ENCODE measurements at regions not wholly inside any gene's neighbourhood (a gene's known extent, or its start where the extent isn't known, plus 50 kb on each side); places are given as distances from the start of the nearest gene placed in this dataset.
A peak's percentile ranks its signal among the peaks of the same experiment; 100 is the strongest.

DNA sequence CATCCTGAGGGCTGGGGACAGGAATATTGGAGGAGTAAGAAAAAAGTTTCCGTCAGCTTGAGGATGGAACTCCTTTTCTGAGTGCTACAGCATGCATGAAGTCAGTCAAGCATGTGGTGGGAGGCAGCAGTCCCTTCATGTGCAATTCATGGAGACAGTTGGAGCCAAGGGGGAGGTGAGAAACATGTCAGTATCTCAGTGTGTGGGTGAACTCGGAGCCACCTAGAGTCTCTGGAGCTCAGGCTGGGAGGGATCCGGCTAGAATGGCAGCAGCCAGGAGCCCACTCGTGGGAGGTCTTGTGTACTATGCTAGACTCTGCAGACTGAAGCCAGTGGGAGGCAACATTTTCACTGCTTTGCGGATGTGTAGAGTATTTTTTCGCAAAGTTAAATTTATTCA is 60.3 kb downstream of the AVPR1A start:
- DNase-seq (ENCODE audit: insufficient read length, low spot score) (no peak), FAIRE-seq (no peak)

GRCh38 chr12:63086149-63086915 is 64.7 kb downstream of the AVPR1A start:
- FAIRE-seq (no peak), DNase-seq (ENCODE audit: insufficient read length, low spot score) (no peak)

GRCh38 chr12:63085120-63085519 is 65.9 kb downstream of the AVPR1A start:
- DNase-seq (ENCODE audit: insufficient read length, low spot score) (no peak), FAIRE-seq (no peak)

DNA sequence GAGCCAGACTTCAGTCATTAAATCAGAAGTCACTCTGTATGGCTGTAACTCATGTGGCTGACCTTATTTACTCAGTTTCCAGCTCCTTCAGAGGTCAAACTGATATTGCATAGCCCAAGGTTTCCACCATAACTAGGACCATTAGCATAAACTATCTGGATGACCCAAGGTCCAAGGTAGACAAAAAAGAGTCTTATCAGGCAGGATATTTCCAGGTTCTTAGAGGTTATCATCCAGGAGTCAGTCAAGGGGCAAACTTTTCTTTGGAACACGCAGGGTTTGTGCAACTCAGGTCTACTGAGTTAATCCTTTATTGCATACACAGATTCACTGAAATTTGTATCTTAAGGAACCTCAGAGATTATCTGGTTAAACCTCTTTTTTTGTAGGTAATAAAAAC is 66.5 kb downstream of the AVPR1A start:
- FAIRE-seq, result no peak
- DNase-seq (ENCODE audit: insufficient read length, low spot score), result no peak

- no peak for DNase-seq (ENCODE audit: insufficient read length, low spot score)
- no peak for FAIRE-seq
Observed at GRCh38 chr12:63083046-63083445, 68.0 kb downstream of the AVPR1A start.

DNA sequence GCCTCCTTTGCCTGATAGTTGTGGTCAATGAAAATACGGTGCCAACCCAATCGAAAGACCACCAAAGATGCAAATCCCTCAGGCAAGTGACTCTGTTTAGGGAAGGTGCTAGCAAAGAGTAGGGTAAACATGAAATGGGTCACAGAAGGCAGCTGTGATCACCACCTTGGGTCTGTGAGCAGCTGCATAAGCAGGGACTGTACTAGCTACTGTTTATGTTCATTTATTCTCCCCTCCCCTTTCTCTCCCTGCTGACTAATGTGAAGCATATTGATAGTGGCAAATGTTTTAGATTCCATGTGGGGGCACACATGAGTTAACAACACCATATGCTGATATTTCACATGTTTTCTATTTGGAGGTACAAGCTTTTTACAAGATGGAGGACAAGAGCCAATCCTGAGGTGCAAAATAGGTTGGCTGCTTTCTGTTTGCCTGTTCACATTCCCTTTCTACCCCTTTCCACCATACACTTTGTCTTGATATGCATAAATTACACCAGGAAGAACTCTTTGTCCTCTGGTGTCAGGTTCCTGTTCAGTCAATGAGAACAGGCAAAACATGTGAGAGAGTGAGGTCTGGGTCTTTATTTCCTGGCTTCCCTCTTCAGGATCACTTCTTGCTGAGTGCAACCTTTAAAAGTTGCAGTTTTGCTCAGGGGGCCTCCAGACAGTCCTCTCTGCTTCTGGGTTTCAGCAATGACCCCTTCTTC is 71.1 kb downstream of the AVPR1A start:
- DNase-seq (ENCODE audit: insufficient read length, low spot score) (no peak), FAIRE-seq (no peak)

DNA sequence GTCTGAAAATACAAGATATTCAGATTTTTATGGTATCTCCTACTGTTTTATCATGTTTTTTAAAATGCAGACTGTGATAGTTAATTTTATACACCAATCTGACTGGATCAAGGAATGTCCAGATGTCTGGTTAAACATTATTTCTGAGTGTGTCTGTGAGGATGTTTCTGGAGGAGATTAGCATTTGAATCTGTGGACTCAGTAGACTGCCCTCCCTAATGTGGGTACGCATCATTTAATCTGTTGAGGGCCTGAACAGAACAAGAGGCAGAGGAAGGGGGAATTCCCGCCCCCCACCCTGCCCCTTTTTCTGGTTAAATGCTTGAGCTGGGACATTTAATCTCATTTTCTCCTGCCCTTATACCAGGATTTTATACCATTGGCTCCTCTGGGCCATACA is 72.1 kb downstream of the AVPR1A start:
- no peak for FAIRE-seq
- no peak for DNase-seq (ENCODE audit: insufficient read length, low spot score)

- DNase-seq (ENCODE audit: insufficient read length, low spot score) (no peak), FAIRE-seq (no peak)
Observed at GRCh38 chr12:63075376-63076060, 75.5 kb downstream of the AVPR1A start.

DNA sequence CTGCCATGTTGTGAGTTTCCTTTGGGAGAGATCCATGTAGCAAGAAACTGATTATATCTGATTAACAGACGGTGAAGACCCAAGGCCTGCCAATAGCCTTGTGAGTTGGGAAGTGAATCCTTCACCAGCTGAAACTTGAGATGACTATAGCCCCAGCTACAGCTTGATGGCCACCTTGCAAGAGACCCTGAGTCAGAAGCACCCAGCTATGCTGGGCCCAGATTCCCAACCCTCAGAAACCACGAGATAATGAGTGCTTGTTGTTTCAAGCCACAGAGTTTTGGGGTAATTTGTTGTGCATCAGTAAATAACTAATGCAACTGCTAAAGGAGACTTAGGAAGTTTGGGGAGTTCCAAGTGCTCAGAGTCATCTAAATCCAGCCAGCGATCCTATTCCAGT is 80.3 kb downstream of the AVPR1A start:
- FAIRE-seq, result no peak

GRCh38 chr12:63069860-63070617 is 81.0 kb downstream of the AVPR1A start:
- FAIRE-seq (no peak), DNase-seq (ENCODE audit: insufficient read length, low spot score) (no peak)

More for the DNA sequence above, 80.3 kb downstream of the AVPR1A start:
- DNase-seq (ENCODE audit: insufficient read length, low spot score), result no peak

GRCh38 chr12:63068857-63069442 is 82.1 kb downstream of the AVPR1A start:
- no peak for DNase-seq (ENCODE audit: insufficient read length, low spot score)
- FAIRE-seq, result peak; percentile 82

GRCh38 chr12:63066782-63067181 is 84.2 kb downstream of the AVPR1A start:
- no peak for FAIRE-seq
- no peak for DNase-seq (ENCODE audit: insufficient read length, low spot score)

- FAIRE-seq (no peak), DNase-seq (ENCODE audit: insufficient read length, low spot score) (no peak)
Observed at GRCh38 chr12:63066136-63066535, 84.9 kb downstream of the AVPR1A start.

DNA sequence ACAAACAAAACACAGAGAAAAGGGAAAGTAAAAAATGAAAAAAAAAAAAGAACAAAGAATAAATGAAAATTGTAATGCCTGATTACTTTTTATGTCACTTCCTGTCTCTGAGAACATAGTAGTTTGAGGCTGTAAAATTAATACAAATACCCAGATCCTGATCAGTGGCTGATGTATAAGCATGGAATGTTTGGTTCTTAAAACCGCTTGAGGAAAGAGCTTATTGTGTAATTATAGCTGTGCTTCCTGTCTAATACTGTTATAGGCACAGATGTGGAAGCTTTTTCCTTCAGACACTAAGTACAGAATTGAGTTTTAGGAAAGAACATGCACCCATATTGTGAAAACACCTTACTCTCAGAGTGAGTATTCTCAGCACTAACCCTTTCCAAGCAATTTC is 86.9 kb downstream of the AVPR1A start:
- FAIRE-seq, result no peak

GRCh38 chr12:63056649-63057048 is 94.4 kb downstream of the AVPR1A start:
- FAIRE-seq, result no peak
- no peak for DNase-seq (ENCODE audit: insufficient read length, low spot score)

More for the DNA sequence above, 86.9 kb downstream of the AVPR1A start:
- DNase-seq (ENCODE audit: insufficient read length, low spot score), result no peak

- FAIRE-seq, result no peak
Observed at GRCh38 chr12:63052696-63053095, 98.3 kb downstream of the AVPR1A start.

DNA sequence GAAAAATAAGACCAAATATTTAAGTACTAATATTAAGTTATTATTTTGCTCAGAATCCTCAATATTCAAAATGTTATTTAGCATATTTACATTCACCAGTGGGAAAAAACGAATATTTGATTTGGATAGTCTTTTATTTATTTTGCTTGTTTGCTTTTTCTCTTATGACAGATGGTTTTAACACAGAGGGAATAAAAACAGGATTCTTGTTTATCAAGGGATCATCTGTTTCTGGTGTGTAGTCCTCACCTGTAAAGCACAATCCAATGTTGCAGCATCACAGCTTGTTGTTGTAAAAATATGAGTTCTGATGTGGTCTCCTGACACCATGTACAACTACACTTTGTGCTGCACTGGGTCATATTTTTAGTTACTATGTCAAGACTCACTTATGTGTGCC is 103.9 kb downstream of the AVPR1A start:
- FAIRE-seq (no peak), DNase-seq (ENCODE audit: insufficient read length, low spot score) (no peak)

More at GRCh38 chr12:63052696-63053095, 98.3 kb downstream of the AVPR1A start:
- no peak for DNase-seq (ENCODE audit: insufficient read length, low spot score)

DNA sequence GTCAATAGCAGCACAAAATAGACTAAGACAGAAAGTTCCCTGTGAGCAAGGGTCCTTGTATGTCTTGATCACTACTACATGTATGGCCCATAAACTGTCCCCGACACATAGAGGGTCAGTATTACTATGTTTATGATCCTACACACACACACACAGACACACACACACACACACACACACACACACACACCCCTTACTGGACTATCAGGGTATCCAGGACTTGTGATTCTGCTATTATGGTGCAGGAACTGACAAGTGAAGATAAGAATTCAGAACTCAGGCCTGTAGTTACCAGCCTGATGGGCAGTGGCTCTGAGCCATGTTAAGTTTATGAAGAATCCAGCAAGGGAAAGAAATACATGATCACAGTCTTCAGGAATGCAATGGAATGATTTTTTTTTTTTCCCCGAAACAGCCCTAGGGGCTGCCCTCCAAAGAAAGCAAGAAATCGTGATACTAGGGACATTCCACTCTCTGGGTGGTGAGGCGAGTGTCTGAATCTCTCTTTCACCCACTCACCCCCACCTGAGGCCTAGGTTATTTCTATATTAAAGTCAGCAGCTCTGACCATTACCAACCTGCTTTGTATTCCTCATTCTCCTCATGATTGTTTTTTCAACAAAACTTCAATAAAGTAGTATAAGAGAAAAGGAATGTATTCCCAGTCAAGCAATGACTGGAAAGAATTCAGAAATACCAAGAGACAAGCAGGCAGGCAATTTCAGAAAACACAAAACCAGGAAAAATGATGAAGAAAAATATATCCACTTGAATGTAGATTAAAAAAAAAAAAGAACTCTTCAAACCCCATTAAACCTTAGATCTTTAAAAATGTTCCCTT is 105.8 kb downstream of the AVPR1A start:
- no peak for DNase-seq (ENCODE audit: insufficient read length, low spot score)
- no peak for FAIRE-seq

- DNase-seq (ENCODE audit: insufficient read length, low spot score) (no peak), FAIRE-seq (no peak)
Observed at GRCh38 chr12:63042646-63043045, 107.7 kb upstream of the PPM1H start.

DNA sequence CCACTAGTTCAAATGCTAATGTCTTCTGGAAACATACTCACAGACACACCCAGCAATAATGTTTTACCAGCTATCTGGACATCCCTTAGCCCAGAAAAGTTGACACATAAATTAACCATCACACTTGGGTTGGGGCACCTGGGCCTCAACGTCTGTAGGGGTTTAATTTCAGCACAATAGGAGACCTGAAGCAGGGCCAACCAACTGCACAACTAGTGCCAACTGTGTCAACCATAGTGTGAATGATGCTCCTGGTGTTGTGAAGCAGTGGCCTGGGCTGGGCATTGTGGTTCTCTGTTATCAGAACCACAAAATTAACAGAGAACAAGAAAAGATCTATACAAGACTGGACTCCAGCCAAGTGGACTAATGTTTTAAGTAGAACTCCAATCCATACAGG is 106.7 kb upstream of the PPM1H start:
- DNase-seq (ENCODE audit: insufficient read length, low spot score) (no peak), FAIRE-seq (no peak)
